GM12891 (cell line): ENCODE measurements at regions not wholly inside any gene's neighbourhood (a gene's known extent, or its start where the extent isn't known, plus 50 kb on each side); places are given as distances from the start of the nearest gene placed in this dataset.

Source experiments
- PAX5 ChIP-seq: IDR thresholded peaks from 2 replicates; pipeline ENCODE4 v1.6.1; 2011; ENCODE audit warnings: low read length, moderate library complexity, mild to moderate bottlenecking; ENCODE audit not compliant: insufficient read depth, severe bottlenecking
- POLR2A ChIP-seq: IDR thresholded peaks from 2 replicates; pipeline ENCODE4 v1.6.1; 2011; ENCODE audit warnings: low read depth, low read length, control low read depth
- POLR2AphosphoS5 ChIP-seq: IDR thresholded peaks from 2 replicates; pipeline ENCODE4 v1.6.1; 2011; ENCODE audit warnings: low read depth, low read length, control low read depth
- POU2F2 ChIP-seq: IDR thresholded peaks from 2 replicates; pipeline ENCODE4 v1.6.1; 2011; ENCODE audit warnings: low read depth, mild to moderate bottlenecking, control low read depth, low read length, moderate library complexity
- SPI1 ChIP-seq: IDR thresholded peaks from 2 replicates; pipeline ENCODE4 v1.6.1; 2011; ENCODE audit warnings: low read depth, low read length, control low read depth
- TAF1 ChIP-seq: IDR thresholded peaks from 2 replicates; pipeline ENCODE4 v1.6.1; 2011; ENCODE audit warnings: low read depth, low read length, control low read depth

- TF ChIP-seq TAF1 (no peak), POLR2A (no peak), POLR2AphosphoS5 (no peak), SPI1 (no peak), PAX5 (no peak), POU2F2 (no peak)
Observed at GRCh38 chr16:64791756-64792155, 330.1 kb downstream of the CDH11 start.
